ENCODE measurements at regions not wholly inside any gene's neighbourhood (a gene's known extent, or its start where the extent isn't known, plus 50 kb on each side); places are given as distances from the start of the nearest gene placed in this dataset.

- Histone ChIP-seq H3K36me3 (ENCODE audit: control insufficient read depth, insufficient read depth, low read length) (no peaks in the 10 kb centered on the region), H3K4me3 (ENCODE audit: low read depth, low read length) (no peak overlapping the region), H3K27me3 (ENCODE audit: control insufficient read depth, insufficient read depth, low read length) (no peaks in the 10 kb centered on the region)
- no peak for TF ChIP-seq CTCF (IDR thresholded peaks at IDR 0.05; ENCODE audit: insufficient read depth, low read length, poor library complexity, severe bottlenecking)
- DNase-seq (ENCODE audit: low read depth) = no peak
Measured at GRCh38 chr12:58602736-58603135, 317.6 kb downstream of the LRIG3 start.

GRCh38 chr12:58607805-58608204 is 312.5 kb downstream of the LRIG3 start:
- TF ChIP-seq CTCF (IDR thresholded peaks at IDR 0.05; ENCODE audit: insufficient read depth, low read length, poor library complexity, severe bottlenecking) = no peak
- H3K36me3 ChIP-seq (ENCODE audit: control insufficient read depth, insufficient read depth, low read length) = no peaks in the 10 kb centered on the region
- H3K4me3 ChIP-seq (ENCODE audit: low read depth, low read length) = no peak overlapping the region
- H3K27me3 ChIP-seq (ENCODE audit: control insufficient read depth, insufficient read depth, low read length) = no peaks in the 10 kb centered on the region
- no peak for DNase-seq (ENCODE audit: low read depth)

GRCh38 chr12:58608711-58609110 is 311.6 kb downstream of the LRIG3 start:
- no peak for DNase-seq (ENCODE audit: low read depth)
- no peaks in the 10 kb centered on the region for H3K27me3 ChIP-seq (ENCODE audit: control insufficient read depth, insufficient read depth, low read length)
- no peaks in the 10 kb centered on the region for H3K36me3 ChIP-seq (ENCODE audit: control insufficient read depth, insufficient read depth, low read length)
- no peak for TF ChIP-seq CTCF (IDR thresholded peaks at IDR 0.05; ENCODE audit: insufficient read depth, low read length, poor library complexity, severe bottlenecking)
- no peak overlapping the region for H3K4me3 ChIP-seq (ENCODE audit: low read depth, low read length)

GRCh38 chr12:58615047-58615446 is 305.3 kb downstream of the LRIG3 start:
- no peak for DNase-seq (ENCODE audit: low read depth)
- TF ChIP-seq CTCF (IDR thresholded peaks at IDR 0.05; ENCODE audit: insufficient read depth, low read length, poor library complexity, severe bottlenecking) = no peak
- H3K4me3 ChIP-seq (ENCODE audit: low read depth, low read length) = no peak overlapping the region
- H3K27me3 ChIP-seq (ENCODE audit: control insufficient read depth, insufficient read depth, low read length) = no peaks in the 10 kb centered on the region
- H3K36me3 ChIP-seq (ENCODE audit: control insufficient read depth, insufficient read depth, low read length) = no peaks in the 10 kb centered on the region

GRCh38 chr12:58615576-58615975 is 304.7 kb downstream of the LRIG3 start:
- no peak for TF ChIP-seq CTCF (IDR thresholded peaks at IDR 0.05; ENCODE audit: insufficient read depth, low read length, poor library complexity, severe bottlenecking)
- no peak overlapping the region for H3K4me3 ChIP-seq (ENCODE audit: low read depth, low read length)
- DNase-seq (ENCODE audit: low read depth) = no peak
- H3K27me3 ChIP-seq (ENCODE audit: control insufficient read depth, insufficient read depth, low read length) = no peaks in the 10 kb centered on the region
- no peaks in the 10 kb centered on the region for H3K36me3 ChIP-seq (ENCODE audit: control insufficient read depth, insufficient read depth, low read length)

GRCh38 chr12:58616618-58617017 is 303.7 kb downstream of the LRIG3 start:
- H3K36me3 ChIP-seq (ENCODE audit: control insufficient read depth, insufficient read depth, low read length) = no peaks in the 10 kb centered on the region
- no peak for DNase-seq (ENCODE audit: low read depth)
- H3K4me3 ChIP-seq (ENCODE audit: low read depth, low read length) = no peak overlapping the region
- H3K27me3 ChIP-seq (ENCODE audit: control insufficient read depth, insufficient read depth, low read length) = no peaks in the 10 kb centered on the region
- TF ChIP-seq CTCF (IDR thresholded peaks at IDR 0.05; ENCODE audit: insufficient read depth, low read length, poor library complexity, severe bottlenecking) = no peak

Measured in kidney epithelial cell (primary cell).